ENCODE measurements at regions not wholly inside any gene's neighbourhood (a gene's known extent, or its start where the extent isn't known, plus 50 kb on each side); places are given as distances from the start of the nearest gene placed in this dataset.

DNA sequence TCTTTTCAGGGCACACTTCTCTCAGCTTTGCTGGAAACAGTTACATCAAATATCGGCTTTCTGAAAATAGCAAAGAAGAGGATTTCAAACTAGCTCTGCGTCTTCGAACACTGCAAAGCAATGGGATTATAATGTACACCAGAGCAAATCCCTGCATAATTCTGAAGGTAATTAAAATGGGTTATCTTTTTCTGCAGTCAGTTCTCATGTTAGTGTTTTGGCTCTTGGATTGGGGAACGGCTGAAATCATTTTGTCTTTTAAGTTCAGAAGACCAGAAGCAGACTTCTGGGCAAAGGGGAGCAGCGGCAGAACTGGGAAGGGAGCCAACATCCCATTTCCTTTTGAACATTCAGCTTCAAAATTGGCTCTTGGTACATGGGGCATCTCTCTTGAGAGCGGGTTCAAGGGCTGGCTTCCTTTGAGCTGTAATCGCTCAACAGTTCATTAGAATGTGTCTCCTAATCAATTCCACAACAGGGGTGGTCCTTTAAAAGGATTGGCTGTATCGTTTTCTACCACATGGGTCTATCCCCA lies 110.2 kb upstream of the MTNR1B start:
- no peak overlapping the region for H3K14ac ChIP-seq (ENCODE audit: insufficient read depth, low read length)
- no peak overlapping the region for H3K56ac ChIP-seq (ENCODE audit: insufficient read length, low read depth, low read length)
- no peak overlapping the region for H3K27ac ChIP-seq (ENCODE audit: insufficient read length, low read depth, low read length)
- H4K5ac ChIP-seq (ENCODE audit: insufficient read length, low read depth, low read length), result no peak overlapping the region
- no peak overlapping the region for H4K91ac ChIP-seq (ENCODE audit: insufficient read length, low read depth, low read length)
- no peak overlapping the region for H3T11ph ChIP-seq (ENCODE audit: low read length)
- H3K4me1 ChIP-seq (ENCODE audit: insufficient read depth, low read length), result no peaks in the 10 kb centered on the region
- no peak overlapping the region for H3K4me2 ChIP-seq (ENCODE audit: insufficient read depth, insufficient read length, low read length)
- no peak overlapping the region for H2BK20ac ChIP-seq (ENCODE audit: low read depth, low read length, poor library complexity, severe bottlenecking)
- no peak for DNase-seq
- TF ChIP-seq, protein P1, sequence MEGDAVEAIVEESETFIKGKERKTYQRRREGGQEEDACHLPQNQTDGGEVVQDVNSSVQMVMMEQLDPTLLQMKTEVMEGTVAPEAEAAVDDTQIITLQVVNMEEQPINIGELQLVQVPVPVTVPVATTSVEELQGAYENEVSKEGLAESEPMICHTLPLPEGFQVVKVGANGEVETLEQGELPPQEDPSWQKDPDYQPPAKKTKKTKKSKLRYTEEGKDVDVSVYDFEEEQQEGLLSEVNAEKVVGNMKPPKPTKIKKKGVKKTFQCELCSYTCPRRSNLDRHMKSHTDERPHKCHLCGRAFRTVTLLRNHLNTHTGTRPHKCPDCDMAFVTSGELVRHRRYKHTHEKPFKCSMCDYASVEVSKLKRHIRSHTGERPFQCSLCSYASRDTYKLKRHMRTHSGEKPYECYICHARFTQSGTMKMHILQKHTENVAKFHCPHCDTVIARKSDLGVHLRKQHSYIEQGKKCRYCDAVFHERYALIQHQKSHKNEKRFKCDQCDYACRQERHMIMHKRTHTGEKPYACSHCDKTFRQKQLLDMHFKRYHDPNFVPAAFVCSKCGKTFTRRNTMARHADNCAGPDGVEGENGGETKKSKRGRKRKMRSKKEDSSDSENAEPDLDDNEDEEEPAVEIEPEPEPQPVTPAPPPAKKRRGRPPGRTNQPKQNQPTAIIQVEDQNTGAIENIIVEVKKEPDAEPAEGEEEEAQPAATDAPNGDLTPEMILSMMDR (conservative IDR thresholded peaks at IDR 0.05), result no peak
- no peak overlapping the region for H2BK12ac ChIP-seq (ENCODE audit: insufficient read length, low read depth, low read length)
- no peak overlapping the region for H3K9ac ChIP-seq (ENCODE audit: extremely low read depth, insufficient read length, low read length)
- H2BK5ac ChIP-seq (ENCODE audit: insufficient read length, low read length), result no peak overlapping the region
- Mint-ChIP-seq H3K36me3 (ENCODE audit: insufficient read depth in 1 of 3, low read depth in 3 of 3) (peaks cover 0 to 3% (median 0%) of the 10 kb centered on the region in 3 experiments; a peak in 1 of 7 replicates), H3K4me3 (no peak overlapping the region), H3K4me1 (no peaks in the 10 kb centered on the region), H3K27me3 (ENCODE audit: low read depth) (no peaks in the 10 kb centered on the region), H3K27ac (no peak overlapping the region), H3K9me3 (no peaks in the 10 kb centered on the region)
- H2BK15ac ChIP-seq (ENCODE audit: low read depth, low read length), result no peak overlapping the region
- WGBS (ENCODE audit: extremely low coverage, insufficient read length, low lambda C conversion rate), result no CpG with 5 or more reads among the region's 8 CpGs
- H3K18ac ChIP-seq (ENCODE audit: insufficient read length, low read depth, low read length), result no peak overlapping the region
- no peaks in the 10 kb centered on the region for H3K27me3 ChIP-seq (ENCODE audit: insufficient read depth, low read length)
- no peak overlapping the region for H2AK5ac ChIP-seq (ENCODE audit: insufficient read length, low read length)
- no peaks in the 10 kb centered on the region for H3K23me2 ChIP-seq (ENCODE audit: insufficient read length, low read depth, low read length, poor library complexity, severe bottlenecking)
- no peaks in the 10 kb centered on the region for H4K20me1 ChIP-seq (ENCODE audit: control insufficient read depth, insufficient read depth, insufficient read length)
- no peak overlapping the region for H4K8ac ChIP-seq (replicated peaks; ENCODE audit: insufficient read length, low read depth, low read length)
- no peaks in the 10 kb centered on the region for H3K79me1 ChIP-seq (ENCODE audit: insufficient read depth, low read depth, low read length, poor library complexity, severe bottlenecking)
- H3K23ac ChIP-seq (ENCODE audit: insufficient read length, low read depth, low read length), result no peak overlapping the region
- H3K9me3 ChIP-seq (ENCODE audit: control insufficient read depth, low read depth, low read length), result no peaks in the 10 kb centered on the region
- H2BK120ac ChIP-seq (ENCODE audit: low read depth, low read length, poor library complexity, severe bottlenecking), result no peak overlapping the region
- H3K79me2 ChIP-seq (ENCODE audit: insufficient read depth, low read length), result no peaks in the 10 kb centered on the region
- H2AFZ ChIP-seq (ENCODE audit: low read length), result no peak overlapping the region
- H3K4ac ChIP-seq (ENCODE audit: low read depth, low read length), result no peak overlapping the region
